OCI-LY1 (cell line): ENCODE measurements at regions not wholly inside any gene's neighbourhood (a gene's known extent, or its start where the extent isn't known, plus 50 kb on each side); places are given as distances from the start of the nearest gene placed in this dataset.
A peak's percentile ranks its signal among the peaks of the same experiment; 100 is the strongest.

ENCODE experiments used
- H2AFZ ChIP-seq: fragments of 200-600 bp; sonication (generic), shearing (Covaris generic); 2 replicates; pipeline ENCODE4 v1.6.0; 2014; ENCODE audit warnings: antibody characterized with exemption, mild to moderate bottlenecking, low read length
- H3F3A ChIP-seq: fragments of 200-600 bp; sonication (generic), shearing (Covaris generic); 2 replicates; pipeline ENCODE4 v1.6.0; 2014; ENCODE audit warnings: mild to moderate bottlenecking, antibody characterized with exemption, low read length, moderate library complexity; ENCODE audit not compliant: insufficient read depth
- H3K27ac ChIP-seq: fragments of 200-600 bp; sonication (generic); 2 replicates; pipeline ENCODE4 v1.5.1; 2014; ENCODE audit warnings: low read length, mixed run types, mild to moderate bottlenecking, low read depth; ENCODE audit not compliant: poor library complexity, severe bottlenecking
- H3K27me3 ChIP-seq: fragments of 200-600 bp; sonication (generic); 2 replicates; pipeline ENCODE4 v1.6.0; 2014; ENCODE audit warnings: antibody characterized with exemption, mild to moderate bottlenecking, low read length, moderate library complexity; ENCODE audit not compliant: insufficient read depth
- H3K36me3 ChIP-seq: fragments of 200-600 bp; sonication (generic); 2 replicates; pipeline ENCODE4 v1.6.1; 2014; ENCODE audit warnings: mild to moderate bottlenecking, antibody characterized with exemption, low read length, moderate library complexity, mixed read lengths; ENCODE audit not compliant: insufficient read depth
- H3K4me1 ChIP-seq: fragments of 200-600 bp; sonication (generic); 2 replicates; pipeline ENCODE4 v1.5.1; 2014; ENCODE audit warnings: mild to moderate bottlenecking, low read length, moderate library complexity; ENCODE audit not compliant: insufficient read depth, severe bottlenecking
- H3K4me2 ChIP-seq: fragments of 200-600 bp; sonication (generic), shearing (Covaris generic); 2 replicates; pipeline ENCODE4 v1.6.1; 2014; ENCODE audit warnings: low read length
- H3K4me3 ChIP-seq: fragments of 200-600 bp; sonication (generic); 2 replicates; pipeline ENCODE4 v1.5.1; 2014; ENCODE audit warnings: low read length, low read depth, mild to moderate bottlenecking, mixed read lengths; ENCODE audit not compliant: poor library complexity, severe bottlenecking
- H3K79me2 ChIP-seq: fragments of 200-600 bp; shearing (Covaris generic); 2 replicates; pipeline ENCODE4 v1.6.1; 2016; ENCODE audit warnings: mixed run types, low read length, mixed read lengths; ENCODE audit not compliant: insufficient read depth
- H3K9ac ChIP-seq: fragments of 200-600 bp; sonication (generic), shearing (Covaris generic); 2 replicates; pipeline ENCODE4 v1.6.1; 2014; ENCODE audit warnings: mild to moderate bottlenecking, low read length, mixed read lengths
- H3K9me2 ChIP-seq: fragments of 200-600 bp; sonication (generic), shearing (Covaris generic); 2 replicates; pipeline ENCODE4 v1.6.1; 2014; ENCODE audit warnings: low read depth, mild to moderate bottlenecking, low read length, mixed read lengths
- H3K9me3 ChIP-seq: fragments of 200-600 bp; shearing (Covaris generic); 2 replicates; pipeline ENCODE4 v1.6.1; 2014; ENCODE audit warnings: low read length, mixed read lengths
- H4K20me1 ChIP-seq: fragments of 200-600 bp; sonication (generic), shearing (Covaris generic); 2 replicates; pipeline ENCODE4 v1.6.0; 2016; ENCODE audit warnings: mild to moderate bottlenecking, low read length; ENCODE audit not compliant: insufficient read depth
- EZH2 ChIP-seq: fragments of 200-600 bp; sonication (generic), shearing (Covaris generic); IDR thresholded peaks from 2 replicates; pipeline ENCODE4 v1.8.0; 2017; ENCODE audit warnings: borderline replicate concordance, mixed run types, mild to moderate bottlenecking, antibody characterized with exemption, low read length, moderate library complexity, mixed read lengths
- TF ChIP-seq, protein P1 (sequence below): fragments of 200-600 bp; sonication (generic), shearing (Covaris generic); IDR thresholded peaks from 2 replicates; pipeline ENCODE4 v1.5.1; 2017; ENCODE audit warnings: mild to moderate bottlenecking, antibody characterized with exemption, low read length, moderate library complexity, mixed read lengths

DNA sequence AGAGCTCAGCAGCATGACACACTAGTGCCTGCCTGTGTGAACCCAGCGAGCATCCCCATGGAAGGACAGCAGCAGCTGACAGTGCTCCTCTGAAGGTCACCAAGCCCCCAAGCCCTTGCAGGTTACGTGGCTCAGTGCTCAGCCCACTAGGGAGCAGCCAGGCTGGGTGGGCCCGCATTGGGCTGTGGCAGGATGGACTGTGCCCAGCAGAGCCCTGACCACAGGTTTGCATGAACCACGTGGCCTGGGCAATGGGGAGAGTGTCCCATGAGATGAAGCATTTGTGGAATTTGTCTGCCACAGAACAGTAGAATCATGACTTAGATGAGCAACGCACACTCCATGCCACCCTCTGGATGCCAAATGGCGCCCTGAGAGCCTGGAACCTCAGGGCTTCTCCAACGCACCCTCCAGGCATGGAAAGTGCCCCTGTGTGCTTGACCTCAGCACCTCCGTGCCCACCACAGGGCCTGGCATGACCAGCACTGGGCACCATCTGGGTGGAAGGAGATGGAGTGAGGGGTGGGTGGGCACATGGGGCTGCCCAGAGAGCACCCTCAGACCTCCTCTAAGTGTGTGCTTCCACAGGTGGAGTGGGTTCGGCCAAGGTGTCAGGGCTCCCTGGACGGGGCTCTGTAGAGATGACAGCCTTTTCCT is 216.1 kb upstream of the RAB6C start:
- H3K9me3 ChIP-seq, result no peaks in the 10 kb centered on the region
- no peak overlapping the region for H3K4me3 ChIP-seq
- no peak overlapping the region for H2AFZ ChIP-seq
- H3K9me2 ChIP-seq, result no peaks in the 10 kb centered on the region
- H3K4me1 ChIP-seq, result no peaks in the 10 kb centered on the region
- H4K20me1 ChIP-seq, result no peaks in the 10 kb centered on the region
- TF ChIP-seq, protein P1, sequence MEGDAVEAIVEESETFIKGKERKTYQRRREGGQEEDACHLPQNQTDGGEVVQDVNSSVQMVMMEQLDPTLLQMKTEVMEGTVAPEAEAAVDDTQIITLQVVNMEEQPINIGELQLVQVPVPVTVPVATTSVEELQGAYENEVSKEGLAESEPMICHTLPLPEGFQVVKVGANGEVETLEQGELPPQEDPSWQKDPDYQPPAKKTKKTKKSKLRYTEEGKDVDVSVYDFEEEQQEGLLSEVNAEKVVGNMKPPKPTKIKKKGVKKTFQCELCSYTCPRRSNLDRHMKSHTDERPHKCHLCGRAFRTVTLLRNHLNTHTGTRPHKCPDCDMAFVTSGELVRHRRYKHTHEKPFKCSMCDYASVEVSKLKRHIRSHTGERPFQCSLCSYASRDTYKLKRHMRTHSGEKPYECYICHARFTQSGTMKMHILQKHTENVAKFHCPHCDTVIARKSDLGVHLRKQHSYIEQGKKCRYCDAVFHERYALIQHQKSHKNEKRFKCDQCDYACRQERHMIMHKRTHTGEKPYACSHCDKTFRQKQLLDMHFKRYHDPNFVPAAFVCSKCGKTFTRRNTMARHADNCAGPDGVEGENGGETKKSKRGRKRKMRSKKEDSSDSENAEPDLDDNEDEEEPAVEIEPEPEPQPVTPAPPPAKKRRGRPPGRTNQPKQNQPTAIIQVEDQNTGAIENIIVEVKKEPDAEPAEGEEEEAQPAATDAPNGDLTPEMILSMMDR, result no peak
- H3F3A ChIP-seq, result no peaks in the 10 kb centered on the region
- no peak overlapping the region for H3K9ac ChIP-seq
- no peaks in the 10 kb centered on the region for H3K36me3 ChIP-seq
- no peaks in the 10 kb centered on the region for H3K79me2 ChIP-seq
- H3K4me2 ChIP-seq, result no peak overlapping the region
- no peak overlapping the region for H3K27ac ChIP-seq
- no peaks in the 10 kb centered on the region for H3K27me3 ChIP-seq

DNA sequence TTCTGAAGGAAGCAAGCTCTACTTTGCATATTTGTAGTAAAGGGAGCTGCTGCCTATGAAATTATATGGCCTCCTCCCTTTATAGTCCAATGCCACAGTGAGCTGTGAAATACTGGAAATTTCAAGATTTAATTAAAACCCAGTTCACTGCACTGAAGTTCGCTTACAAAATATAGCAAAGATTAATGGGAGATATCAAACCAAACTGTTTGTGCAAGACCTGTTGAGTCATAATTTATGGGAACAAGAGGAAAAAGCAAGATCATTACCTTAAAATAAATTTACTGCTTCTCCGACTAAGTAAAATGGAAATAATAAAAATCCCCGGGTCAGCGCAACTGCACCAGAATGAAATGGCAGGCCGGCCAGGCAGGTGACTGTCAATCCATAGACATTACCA is 215.5 kb upstream of the RAB6C start:
- H3K9ac ChIP-seq, result no peak overlapping the region
- H4K20me1 ChIP-seq, result no peaks in the 10 kb centered on the region
- H3K27ac ChIP-seq, result no peak overlapping the region
- H2AFZ ChIP-seq, result no peak overlapping the region
- no peak for TF ChIP-seq EZH2
- TF ChIP-seq, protein P1, result no peak
- no peaks in the 10 kb centered on the region for H3K9me3 ChIP-seq
- H3K79me2 ChIP-seq, result no peaks in the 10 kb centered on the region
- no peaks in the 10 kb centered on the region for H3K27me3 ChIP-seq
- H3K4me1 ChIP-seq, result no peaks in the 10 kb centered on the region
- H3K36me3 ChIP-seq, result no peaks in the 10 kb centered on the region
- no peaks in the 10 kb centered on the region for H3F3A ChIP-seq
- no peak overlapping the region for H3K4me2 ChIP-seq
- no peak overlapping the region for H3K4me3 ChIP-seq
- H3K9me2 ChIP-seq, result no peaks in the 10 kb centered on the region

DNA sequence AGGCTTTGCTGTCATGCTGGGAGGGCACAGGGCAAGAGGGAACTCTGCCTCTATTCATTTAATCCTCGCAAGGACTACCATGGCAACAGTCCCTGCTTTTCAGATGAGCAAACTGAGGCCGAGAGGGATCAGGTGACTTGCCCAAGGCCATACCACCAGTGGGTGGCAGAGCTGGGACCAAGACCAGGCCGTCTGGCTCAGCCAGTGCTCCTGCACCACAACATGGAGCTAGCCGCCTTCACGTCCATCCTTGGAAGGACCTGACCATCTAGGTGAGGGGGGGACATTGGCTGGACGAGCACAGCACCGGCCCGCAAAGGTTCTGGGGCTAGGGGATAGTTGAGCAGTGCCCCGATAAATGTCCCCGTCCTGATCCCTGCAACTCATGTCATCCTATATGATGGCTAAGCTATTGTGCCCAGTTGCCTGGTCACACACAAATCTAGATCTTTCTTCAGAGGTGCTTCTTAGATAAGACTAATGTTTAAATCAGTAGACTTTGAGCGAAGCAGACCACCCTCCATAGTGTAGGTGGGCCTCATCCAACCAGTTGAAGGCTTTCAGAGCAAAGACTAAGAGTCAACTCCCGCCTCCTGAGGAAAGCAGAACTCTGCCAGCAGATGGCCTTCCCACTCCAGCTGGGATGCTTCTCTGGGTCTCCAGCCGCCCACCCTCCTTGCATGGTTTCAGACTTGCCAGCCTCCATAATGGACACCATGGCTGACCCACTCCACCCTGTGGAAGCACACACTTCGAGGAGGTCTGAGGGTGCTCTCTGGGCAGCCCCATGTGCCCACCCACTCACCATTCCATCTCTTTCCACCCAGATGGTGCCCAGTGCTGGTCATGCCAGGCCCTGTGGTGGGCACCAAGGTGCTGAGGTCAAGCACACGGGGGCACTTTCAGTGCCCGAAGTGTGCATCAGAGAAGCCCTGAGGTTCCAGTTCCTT is 214.8 kb upstream of the RAB6C start:
- H3K9ac ChIP-seq, result no peak overlapping the region
- no peak overlapping the region for H3K4me3 ChIP-seq
- no peak overlapping the region for H3K4me2 ChIP-seq
- no peaks in the 10 kb centered on the region for H3K27me3 ChIP-seq
- H3K27ac ChIP-seq, result no peak overlapping the region
- no peaks in the 10 kb centered on the region for H3K36me3 ChIP-seq
- no peaks in the 10 kb centered on the region for H3K4me1 ChIP-seq
- no peaks in the 10 kb centered on the region for H3K79me2 ChIP-seq
- no peaks in the 10 kb centered on the region for H3F3A ChIP-seq
- H4K20me1 ChIP-seq, result no peaks in the 10 kb centered on the region
- no peak overlapping the region for H2AFZ ChIP-seq
- H3K9me2 ChIP-seq, result no peaks in the 10 kb centered on the region
- no peaks in the 10 kb centered on the region for H3K9me3 ChIP-seq
- TF ChIP-seq, protein P1, result peak; percentile 46; the same call in 1 of the 2 replicates
- TF ChIP-seq EZH2, result no peak
